Thoracic aorta (tissue), 2 donors: ENCODE measurements at regions not wholly inside any gene's neighbourhood (a gene's known extent, or its start where the extent isn't known, plus 50 kb on each side); places are given as distances from the start of the nearest gene placed in this dataset.

Experiments
- ATAC-seq: fragments of 150-250 bp; one replicate; pipeline ENCODE4 v1.8.0; 2017; ENCODE audit warnings: low read depth; ENCODE audit not compliant: insufficient number of reproducible peaks, low FRiP score
- DNase-seq: peaks from one replicate; pipeline ENCODE4 v3.0.0-alpha.2; 2020; ENCODE audit warnings: low spot score
- H3K27ac ChIP-seq, 2 donors: fragments of 200-600 bp; sonication (generic); 1 replicate in 1 of 2; 2 replicates in 1 of 2; pipeline ENCODE4 v1.5.1; 2016; ENCODE audit warnings: mild to moderate bottlenecking in 2 of 2, moderate library complexity in 2 of 2
- H3K27me3 ChIP-seq: fragments of 200-600 bp; sonication (generic); replicated peaks from 2 replicates; pipeline ENCODE4 v1.6.0; 2016; ENCODE audit warnings: mild to moderate bottlenecking; ENCODE audit not compliant: insufficient read depth
- H3K36me3 ChIP-seq: fragments of 200-600 bp; sonication (generic); one replicate; pipeline ENCODE4 v1.5.1; 2016
- H3K4me1 ChIP-seq, 2 donors: fragments of 200-600 bp; sonication (generic); 1 replicate in 1 of 2; 2 replicates in 1 of 2; pipeline versions ENCODE4 v1.5.1 to v1.6.0; 2016; ENCODE audit warnings: low read depth in 2 of 2, mild to moderate bottlenecking in 1 of 2; ENCODE audit not compliant: control insufficient read depth in 1 of 2
- H3K4me3 ChIP-seq: fragments of 200-600 bp; sonication (generic); 2 replicates; pipeline ENCODE4 v1.5.1; 2016; ENCODE audit warnings: mild to moderate bottlenecking
- H3K9me3 ChIP-seq: fragments of 200-600 bp; sonication (generic); 2 replicates; pipeline ENCODE4 v1.5.1; 2016
- CTCF ChIP-seq: fragments of 200-600 bp; sonication (generic); IDR thresholded peaks from one replicate; pipeline ENCODE4 v1.5.1; 2019; ENCODE audit warnings: antibody characterized with exemption

- Histone ChIP-seq H3K27me3 (no peaks in the 10 kb centered on the region), H3K4me3 (no peak overlapping the region), H3K4me1 (no peaks in the 10 kb centered on the region), H3K36me3 (no peaks in the 10 kb centered on the region), H3K27ac (no peak overlapping the region), H3K9me3 (no peaks in the 10 kb centered on the region)
- TF ChIP-seq CTCF: no peak
- DNase-seq: no peak
- no peak for ATAC-seq
These were observed 96.4 kb upstream of the IL12B start for GRCh38 chr5:159426694-159427093.

GRCh38 chr5:159427180-159428012 lies 97.1 kb upstream of the IL12B start:
- DNase-seq (no peak), ATAC-seq (no peak)
- no peaks in the 10 kb centered on the region for H3K27me3 ChIP-seq
- H3K36me3 ChIP-seq: no peaks in the 10 kb centered on the region
- no peaks in the 10 kb centered on the region for H3K9me3 ChIP-seq
- H3K27ac ChIP-seq: no peak overlapping the region
- H3K4me1 ChIP-seq: no peaks in the 10 kb centered on the region
- TF ChIP-seq CTCF: no peak
- no peak overlapping the region for H3K4me3 ChIP-seq

GRCh38 chr5:159430361-159431012 lies 100.2 kb upstream of the IL12B start:
- DNase-seq (no peak), ATAC-seq (no peak)
- no peaks in the 10 kb centered on the region for H3K9me3 ChIP-seq
- H3K36me3 ChIP-seq: no peaks in the 10 kb centered on the region
- H3K4me3 ChIP-seq: no peak overlapping the region
- no peak for TF ChIP-seq CTCF
- H3K4me1 ChIP-seq: no peaks in the 10 kb centered on the region
- no peaks in the 10 kb centered on the region for H3K27me3 ChIP-seq
- H3K27ac ChIP-seq: no peak overlapping the region

GRCh38 chr5:159435855-159436254 lies 105.6 kb upstream of the IL12B start:
- Histone ChIP-seq H3K36me3 (no peaks in the 10 kb centered on the region), H3K4me3 (no peak overlapping the region), H3K4me1 (no peaks in the 10 kb centered on the region), H3K9me3 (no peaks in the 10 kb centered on the region), H3K27me3 (no peaks in the 10 kb centered on the region), H3K27ac (no peak overlapping the region)
- ATAC-seq: no peak
- DNase-seq: no peak
- TF ChIP-seq CTCF: no peak

GRCh38 chr5:159438092-159438491 lies 107.8 kb upstream of the IL12B start:
- no peak overlapping the region for H3K27ac ChIP-seq
- no peak for ATAC-seq
- TF ChIP-seq CTCF: no peak

More at GRCh38 chr5:159438092-159438491, 107.8 kb upstream of the IL12B start:
- Histone ChIP-seq H3K9me3 (no peaks in the 10 kb centered on the region), H3K27me3 (no peaks in the 10 kb centered on the region), H3K4me3 (no peak overlapping the region), H3K36me3 (no peaks in the 10 kb centered on the region), H3K4me1 (no peaks in the 10 kb centered on the region)
- no peak for DNase-seq
